NCI-H2227 (cell line): ENCODE measurements at regions not wholly inside any gene's neighbourhood (a gene's known extent, or its start where the extent isn't known, plus 50 kb on each side); places are given as distances from the start of the nearest gene placed in this dataset.
"Not testable (repeated sequence)": the region's sequence is repeated elsewhere in the genome, so short reads cannot be mapped to it uniquely, and the experiment has no call there.

Experiments used
- DNase-seq: peaks from one replicate; lab custom pipeline; 2025; ENCODE audit not compliant: unreplicated experiment; lab: John Stamatoyannopoulos, UW

DNA sequence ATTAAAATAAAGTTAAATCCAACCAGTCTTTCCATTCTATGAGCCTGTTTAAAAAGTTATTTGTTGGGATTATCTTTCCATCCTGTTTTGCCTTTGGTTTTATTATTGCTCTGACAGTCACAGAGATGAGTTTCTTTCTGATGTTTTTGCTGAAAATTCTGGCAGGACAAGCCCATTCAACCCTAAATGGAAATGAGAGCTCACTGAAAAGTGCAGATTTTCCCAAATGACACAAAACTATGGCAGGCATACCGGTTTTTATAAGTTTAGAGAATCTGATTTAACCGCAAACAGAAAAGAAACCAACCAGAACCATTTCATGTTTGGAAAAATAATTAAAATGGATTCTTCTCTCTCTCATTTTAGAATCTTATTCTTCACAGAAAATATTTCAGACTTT is 238.1 kb upstream of the SGO1 start:
- no peak for DNase-seq

DNA sequence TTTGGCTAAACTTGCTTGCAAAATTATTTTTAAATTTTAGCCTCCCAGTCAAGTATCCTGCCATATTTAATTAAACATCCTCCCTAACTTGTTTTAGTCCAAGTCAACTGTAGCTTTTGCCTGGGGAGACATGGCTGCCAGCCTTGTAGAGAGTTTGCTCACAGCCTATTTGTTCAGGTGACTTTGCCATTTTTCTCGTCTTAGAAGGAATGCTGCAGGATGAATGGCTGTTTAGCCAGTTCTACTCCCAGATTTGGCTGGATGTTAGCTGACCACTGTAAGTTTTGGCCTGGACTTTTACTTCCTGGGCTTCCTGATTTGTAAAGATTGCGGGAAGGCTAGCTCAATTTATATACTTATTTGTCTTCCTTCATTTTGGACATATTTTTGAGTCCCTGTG is 236.4 kb upstream of the SGO1 start:
- no peak for DNase-seq

DNA sequence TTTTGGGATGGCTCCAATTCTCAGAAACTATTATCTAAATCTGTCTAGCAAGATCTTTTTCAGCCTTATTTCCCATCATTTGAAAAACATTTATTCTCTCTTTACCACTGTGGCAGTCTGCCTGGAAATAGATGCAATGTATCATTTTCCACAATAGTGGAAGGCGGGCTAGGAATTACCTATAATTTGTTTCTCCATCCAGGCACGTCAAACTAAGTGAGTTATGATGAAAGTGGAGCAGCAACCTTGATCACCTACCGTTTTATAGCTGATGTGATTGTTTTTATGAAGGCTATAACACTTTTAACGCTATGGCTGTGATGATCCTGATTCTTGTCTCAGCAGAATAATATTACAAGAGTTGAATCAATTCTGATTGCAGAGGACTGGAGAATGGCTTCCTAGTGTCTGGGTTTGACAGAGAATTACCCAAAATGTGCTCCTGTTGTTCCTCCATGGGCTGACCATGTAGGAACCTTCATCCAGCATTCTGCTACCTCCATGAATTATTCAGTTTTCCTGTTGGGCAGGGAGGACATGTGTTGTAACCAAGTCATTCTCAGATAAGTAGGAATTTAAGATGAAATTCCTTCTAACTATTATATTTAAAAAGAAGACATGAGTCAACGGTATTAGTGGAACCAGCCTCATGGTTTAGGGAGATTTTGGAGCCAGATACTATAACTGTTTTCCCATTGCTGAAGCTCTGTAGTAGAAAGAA is 231.5 kb upstream of the SGO1 start:
- no peak for DNase-seq

DNA sequence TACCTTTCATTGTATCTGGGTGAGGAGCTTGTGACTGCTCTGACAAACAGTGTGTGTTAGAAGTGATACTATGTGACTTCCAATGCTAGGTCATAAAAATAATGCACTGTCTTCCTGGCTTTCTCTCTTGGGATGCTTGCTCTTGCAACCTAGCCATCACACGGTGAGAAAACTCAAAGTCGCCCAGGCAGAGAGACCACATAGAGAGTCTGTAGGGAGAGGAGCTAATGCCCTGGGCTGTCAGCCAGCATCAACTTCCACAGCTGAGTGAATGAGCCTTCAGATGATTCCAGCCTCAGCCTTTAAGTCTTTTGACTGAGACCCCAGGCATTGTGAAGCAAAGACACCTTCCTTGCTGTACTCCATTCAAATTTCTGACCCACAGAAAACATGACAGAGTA is 220.6 kb upstream of the SGO1 start:
- DNase-seq, result no peak

DNA sequence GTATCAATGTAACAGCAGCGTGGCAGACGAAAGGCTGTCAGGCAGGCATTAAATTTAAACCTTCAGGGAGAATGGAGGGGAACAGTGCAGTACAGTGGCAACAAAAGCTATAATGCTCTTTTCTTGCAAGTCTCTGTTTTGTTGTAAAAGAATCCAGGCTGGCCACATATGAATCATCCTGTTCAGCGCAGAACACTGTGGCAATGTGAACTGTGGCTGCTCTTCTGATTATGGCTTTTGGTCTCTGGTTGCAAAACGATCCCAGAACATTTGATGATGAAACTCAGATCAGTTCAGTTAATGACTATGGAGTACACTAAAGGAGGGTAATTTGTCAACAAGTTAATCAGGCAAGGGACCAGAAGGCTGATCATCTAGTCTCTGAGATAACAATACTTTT is 219.7 kb upstream of the SGO1 start:
- no peak for DNase-seq

DNA sequence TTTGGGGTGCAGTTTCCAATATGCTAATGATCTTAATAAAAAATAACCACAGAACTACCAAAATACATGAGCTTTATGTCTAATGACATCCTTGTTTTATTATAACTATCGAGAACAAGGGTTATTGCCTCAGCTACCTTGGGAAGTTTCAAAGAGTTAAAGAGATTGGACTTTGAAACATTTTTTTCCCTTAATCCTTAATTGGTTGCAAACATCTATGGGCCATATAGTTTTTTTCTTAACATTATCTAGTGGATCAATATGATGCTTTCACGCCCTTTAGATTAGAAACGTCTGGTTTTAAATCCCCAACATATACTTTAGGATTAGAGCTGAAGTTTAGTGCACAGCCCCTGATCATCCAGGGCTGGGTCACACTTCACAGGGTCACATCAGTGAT is 219.2 kb upstream of the SGO1 start:
- no peak for DNase-seq

DNA sequence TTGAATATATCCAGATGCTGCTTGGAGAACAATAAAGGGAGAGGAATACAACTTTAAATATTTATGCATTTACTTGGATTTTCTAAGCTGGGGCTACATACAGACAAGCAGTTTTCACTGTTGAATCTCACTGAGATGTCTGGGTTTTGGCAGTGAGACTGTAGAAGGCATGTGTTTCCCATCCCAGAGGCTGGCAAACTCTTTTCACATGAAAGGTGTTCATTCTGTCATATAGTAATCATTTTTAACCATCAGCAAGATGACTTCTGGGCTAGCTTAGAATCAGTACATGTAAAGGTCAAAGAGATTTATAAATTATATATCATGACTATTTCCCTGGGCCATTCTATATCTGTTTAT is 218.7 kb upstream of the SGO1 start:
- DNase-seq, result no peak

DNA sequence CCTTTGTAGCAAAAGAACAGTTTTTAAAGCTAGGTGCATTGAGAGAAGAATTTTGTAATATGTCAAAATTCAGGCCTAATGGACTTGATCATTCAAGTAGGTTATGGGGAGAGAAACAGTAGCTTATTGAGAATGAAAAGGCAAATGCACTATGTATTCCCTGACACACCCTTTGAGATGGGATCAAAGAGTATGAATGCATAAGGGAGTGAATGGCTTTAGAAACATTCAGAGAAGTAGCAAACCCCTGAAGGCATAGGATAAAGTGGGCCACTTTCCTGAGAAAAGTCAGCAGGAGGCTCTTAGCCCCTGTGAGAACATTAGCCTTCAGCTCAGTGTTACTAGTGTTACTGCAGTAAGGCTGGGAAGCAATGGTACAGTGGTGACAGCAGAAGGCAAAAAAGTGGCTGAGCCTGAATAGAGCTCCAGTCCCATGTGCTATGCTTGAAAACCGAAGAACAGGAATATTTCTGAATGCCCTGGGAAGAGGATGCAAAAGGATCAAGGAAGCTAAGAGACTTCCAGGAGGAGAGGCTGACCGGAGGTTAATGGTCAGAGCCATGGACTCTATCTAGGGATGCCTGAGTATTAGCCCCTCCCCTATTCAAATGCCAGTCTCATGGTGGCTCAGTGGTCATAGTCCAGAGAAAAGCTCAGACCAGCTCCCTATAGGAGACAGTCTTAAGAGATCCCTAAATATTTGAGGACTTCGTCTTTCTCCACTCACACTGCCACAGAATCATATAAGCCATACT is 218.2 kb upstream of the SGO1 start:
- DNase-seq, result no peak

DNA sequence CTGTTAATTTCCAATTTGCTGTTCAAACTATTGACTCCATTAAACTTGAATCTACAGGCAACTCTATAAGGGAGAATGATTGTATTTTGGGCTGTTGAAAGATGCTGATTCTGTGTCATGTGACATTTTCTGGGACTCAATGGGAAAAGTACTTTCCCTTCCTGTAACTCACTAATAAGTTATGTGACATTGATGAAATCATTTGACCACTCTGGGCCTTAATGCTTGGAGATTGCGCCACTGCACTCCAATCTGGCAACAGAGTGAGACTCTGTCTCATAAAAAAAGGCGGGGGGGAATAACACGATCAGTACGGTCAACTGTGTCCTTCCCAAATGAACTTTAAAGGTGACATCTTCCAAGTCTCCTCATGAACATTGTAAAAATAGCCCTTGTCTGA is 215.2 kb upstream of the SGO1 start:
- no peak for DNase-seq

DNA sequence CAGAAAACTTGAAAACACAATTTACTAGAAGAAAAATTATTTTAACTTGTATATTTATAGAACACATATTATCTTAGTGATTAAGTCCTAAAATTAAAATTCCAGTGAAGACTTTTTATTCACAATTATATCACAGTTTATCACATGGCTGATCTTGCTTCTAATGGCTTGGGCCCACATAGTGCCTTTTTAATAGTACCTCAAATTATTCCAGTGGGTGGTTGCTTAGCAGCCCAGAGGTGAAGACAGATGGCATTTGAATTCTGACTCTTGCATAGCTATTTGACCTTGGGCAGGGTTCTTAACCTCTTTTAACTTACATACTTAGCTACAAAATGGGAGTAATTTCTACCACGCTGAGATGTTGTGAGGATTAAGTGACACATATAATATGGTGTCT is 214.7 kb upstream of the SGO1 start:
- no peak for DNase-seq

DNA sequence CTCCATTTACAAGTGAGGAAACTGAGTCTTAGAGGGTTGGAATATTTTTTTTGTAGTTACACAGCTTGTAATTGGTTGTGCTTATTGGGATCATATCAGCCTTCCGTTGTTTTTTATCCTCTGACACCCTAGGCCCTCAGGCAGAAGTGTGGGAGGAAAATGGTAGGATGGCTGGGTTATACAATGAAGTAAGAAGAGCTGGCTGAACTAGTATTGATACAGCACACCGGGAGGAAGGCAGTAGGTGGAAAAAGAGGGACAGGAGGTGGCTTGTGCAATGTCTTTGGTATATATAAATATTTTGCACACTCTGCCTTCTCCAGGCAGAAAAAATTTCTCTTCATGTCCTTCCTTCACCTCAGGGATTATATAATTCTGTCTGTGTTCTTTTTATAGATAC is 214.3 kb upstream of the SGO1 start:
- DNase-seq, result no peak

DNA sequence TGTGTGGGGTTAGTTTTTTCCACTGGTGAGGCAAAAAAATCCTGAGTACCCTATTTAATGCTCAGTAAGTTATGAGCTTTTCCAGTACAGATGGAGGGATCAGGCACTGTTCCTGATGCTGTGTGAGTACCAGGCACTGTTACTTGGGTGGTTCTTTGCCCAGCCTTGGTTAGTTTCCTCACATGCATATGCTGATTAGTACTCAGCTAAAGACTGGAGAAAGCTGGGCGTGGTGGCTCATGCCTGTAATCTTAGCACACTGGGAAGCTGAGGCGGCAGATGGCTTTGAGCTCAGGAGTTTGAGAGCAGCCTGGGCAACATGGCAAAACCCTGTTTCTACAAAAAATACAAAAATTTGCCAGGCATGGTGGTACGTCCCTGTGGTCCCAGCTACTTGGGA is 210.3 kb upstream of the SGO1 start:
- DNase-seq, result no peak

DNA sequence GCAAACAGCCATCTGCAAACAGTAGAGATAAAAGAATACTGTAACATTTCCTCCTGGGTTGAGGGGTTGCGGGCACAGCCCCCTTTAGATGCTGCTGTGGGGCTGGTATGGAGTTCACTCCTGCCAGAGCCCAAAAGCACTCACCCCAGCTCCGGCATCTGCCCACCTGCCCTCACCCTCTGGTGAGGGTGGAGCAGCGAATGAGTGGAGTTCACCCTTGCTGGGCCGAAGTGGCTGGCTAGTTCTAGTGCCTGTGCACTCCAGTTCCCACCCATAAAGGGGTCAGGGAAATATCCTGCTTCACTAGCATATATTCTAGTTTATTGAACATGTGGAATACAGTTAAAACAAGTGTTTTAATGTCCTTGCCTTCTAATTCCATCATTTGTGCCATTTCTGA is 209.7 kb upstream of the SGO1 start:
- no peak for DNase-seq

DNA sequence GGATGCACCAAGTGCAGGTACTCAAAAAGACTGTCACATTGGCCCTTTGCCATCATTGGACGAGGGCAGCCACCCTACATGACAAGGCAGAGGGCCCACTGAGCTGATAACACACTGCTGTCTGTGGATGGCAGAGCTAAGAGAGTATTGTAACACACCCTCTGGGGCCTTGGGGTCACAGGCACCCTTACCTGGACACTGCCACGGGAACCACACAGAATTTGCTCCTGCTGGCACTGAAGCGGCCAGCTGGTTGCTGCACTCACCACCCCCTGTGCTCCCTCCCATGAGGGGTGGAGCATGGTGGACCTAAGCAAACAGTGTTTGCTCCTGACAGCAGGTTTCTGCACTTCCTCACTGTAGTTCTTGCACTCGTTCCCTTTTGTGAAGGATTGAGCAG is 208.2 kb upstream of the SGO1 start:
- no peak for DNase-seq

DNA sequence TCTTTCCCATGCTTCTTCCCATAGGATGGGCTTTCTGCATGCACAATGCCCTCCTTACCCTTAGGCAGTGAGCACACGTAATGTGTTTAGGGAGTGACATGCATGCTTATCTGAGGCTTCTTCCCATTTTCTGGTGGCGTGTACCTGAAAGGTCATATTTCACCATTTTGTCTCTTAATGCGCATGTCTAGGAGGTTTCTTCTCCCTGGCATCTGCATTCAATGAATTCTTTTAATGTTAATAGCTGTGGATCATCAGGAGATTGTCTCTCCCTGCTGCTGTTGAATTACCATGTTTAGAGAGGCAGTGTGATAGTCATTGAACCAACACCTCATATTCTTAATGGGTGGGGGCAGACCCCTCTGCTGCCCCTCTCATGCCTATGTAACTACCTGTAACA is 205.6 kb upstream of the SGO1 start:
- DNase-seq, result no peak

DNA sequence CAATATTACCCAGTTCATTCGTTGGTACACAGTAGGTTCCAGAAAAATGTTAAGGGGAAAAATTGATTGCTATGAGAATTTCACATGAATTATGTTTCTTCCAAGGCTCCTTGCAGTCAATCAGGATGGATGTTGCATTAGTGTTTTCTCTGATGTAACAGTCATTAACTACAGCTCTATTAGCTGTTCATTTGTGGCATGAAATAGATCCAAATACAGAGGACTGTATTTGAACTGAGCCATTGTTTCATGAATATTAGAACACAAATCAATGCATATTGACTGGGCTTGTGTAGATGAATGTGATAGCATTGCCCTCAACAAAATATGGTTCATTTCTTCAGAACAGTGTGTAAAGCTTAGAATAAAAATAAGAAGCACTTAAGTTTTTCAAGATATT is 203.0 kb upstream of the SGO1 start:
- DNase-seq, result no peak

DNA sequence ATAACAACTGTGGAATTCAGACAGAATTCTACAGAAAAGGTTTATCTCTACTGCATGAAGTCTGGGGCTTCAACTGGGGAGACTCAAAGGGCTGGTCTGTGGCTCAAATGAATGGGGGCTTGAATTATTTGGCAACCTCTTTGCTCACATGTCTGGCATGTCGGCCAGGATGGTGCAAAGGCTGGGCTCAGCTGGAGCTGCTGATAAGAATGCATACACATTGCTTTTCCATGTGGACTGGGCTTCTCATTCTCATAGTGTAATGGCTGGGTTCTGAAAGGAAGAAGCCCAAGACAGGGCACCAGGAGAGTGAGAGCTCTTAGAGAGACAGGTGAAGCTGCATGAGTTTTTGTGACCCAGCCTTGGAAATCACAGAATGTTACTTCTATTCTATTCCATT is 194.3 kb upstream of the SGO1 start:
- DNase-seq, result no peak

DNA sequence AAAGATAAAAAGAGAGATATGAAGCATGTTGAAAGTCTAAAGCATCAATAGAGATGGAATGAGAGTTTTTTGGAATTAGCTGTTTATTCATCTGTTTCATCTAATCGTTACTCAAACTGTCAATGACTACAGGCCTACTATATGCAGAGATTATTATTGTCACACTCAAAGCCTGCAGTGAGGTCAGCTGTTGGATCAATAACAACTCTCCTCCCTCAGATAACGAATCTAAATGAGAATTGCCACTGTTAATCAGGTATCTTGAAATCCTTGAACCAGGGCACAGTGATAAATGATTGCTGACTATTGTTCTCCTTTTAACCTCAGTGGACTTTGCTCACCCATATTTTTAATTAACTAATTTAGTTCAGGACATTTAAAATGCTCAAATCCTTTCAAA is 192.3 kb upstream of the SGO1 start:
- no peak for DNase-seq

DNA sequence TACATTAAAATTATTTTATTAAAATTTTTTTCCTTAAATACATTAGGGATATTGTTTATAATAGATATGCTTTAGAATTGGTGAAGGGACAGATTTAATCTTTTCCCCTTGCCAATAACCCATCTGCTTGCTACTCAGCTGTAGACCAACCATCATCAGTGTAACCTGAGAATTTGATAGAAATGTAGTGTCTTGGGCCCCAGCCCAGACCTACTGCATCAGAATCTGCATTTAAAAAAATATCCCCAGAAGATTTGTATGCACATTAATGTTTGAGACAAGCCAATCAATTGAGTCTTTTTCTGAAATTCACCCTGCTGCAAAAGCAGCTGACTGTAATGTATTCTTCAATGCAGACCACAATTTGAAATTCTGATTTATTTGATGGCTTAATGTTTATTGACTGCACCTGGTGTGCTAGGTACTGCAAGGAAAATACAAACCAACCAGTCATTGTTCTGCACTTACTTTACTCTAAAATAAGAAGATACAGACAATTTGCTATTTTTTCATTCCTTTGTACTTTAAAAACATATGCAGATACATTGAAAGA is 190.7 kb upstream of the SGO1 start:
- DNase-seq, result no peak

DNA sequence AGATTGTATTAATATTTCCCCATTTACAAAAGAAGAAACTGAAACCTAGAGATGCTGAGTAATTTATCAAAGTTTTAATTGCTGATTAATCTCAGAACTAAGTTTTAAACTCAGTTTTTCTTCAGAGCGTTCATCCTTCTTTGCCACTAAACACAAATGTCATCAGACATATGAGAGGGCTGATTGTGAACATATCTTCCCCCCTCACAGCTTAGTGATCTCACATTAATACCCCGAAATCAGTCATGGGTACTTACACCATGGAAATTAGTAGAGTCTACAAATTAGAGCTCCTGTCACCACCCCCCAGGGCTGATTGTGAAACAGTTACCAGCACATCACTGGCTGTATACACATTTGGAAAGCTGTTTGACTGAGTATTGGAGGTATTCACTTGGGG is 189.3 kb upstream of the SGO1 start:
- no peak for DNase-seq

DNA sequence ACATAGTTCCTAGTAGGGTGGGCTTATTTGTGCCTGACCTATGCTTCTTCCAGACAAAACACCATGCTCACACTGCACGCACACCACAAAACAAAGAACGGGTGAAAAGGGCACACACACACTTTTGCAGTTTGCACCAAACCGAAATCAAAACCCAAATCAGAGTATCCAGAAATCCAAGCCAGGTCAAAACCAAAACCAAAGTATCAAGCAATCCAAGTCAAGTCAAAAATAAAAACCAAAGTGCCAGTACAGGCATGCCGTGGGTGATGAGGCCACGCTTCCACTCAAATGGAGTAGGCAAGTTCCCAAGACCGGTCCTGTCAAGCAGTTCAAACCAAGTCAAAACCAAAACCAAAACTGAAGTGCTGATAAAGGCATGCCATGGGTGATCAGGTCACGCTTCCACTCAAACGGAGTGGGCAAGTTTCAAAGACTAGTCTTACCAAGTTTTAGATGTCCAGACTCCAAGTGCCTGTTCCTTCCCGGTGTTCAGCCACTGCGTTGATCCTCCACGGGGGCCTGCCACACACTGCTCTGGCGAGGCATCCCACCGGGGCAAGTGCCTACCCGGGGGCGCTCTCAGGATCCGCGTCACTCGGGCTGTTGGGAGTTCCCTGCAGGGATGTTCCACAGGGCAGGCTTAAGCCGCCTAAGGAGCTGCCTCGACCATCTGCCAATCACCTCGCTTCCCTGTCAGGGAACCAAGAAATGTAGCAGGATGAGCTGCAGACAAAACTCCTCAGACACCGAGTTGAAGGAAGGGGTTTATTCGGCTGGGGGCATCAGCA is 184.5 kb upstream of the SGO1 start:
- not testable (repeated sequence) for DNase-seq

DNA sequence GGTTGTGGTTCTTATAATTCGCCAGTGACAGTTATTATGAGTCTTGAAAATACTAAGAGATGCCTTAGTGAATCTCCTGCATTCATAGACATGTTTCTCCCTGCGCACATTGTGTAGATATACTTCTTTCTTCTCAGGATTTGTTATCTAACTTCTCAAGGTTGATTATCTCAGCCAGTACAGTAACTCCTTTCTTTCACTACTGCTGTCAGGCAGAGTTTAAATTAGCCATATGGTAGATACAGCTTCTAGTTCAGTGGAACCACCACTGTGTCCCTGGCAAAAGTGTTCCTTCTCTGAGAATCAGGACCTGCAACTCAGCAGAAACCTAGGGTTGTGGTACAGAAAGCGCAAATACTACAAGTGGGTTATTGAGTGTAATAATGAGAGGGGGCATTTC is 175.0 kb upstream of the SGO1 start:
- no peak for DNase-seq
